Type B pancreatic cell (in vitro differentiated cells): ENCODE measurements at regions not wholly inside any gene's neighbourhood (a gene's known extent, or its start where the extent isn't known, plus 50 kb on each side); places are given as distances from the start of the nearest gene placed in this dataset.

Experiments used
- DNase-seq: peaks from one replicate; pipeline ENCODE4 v3.0.0; 2021; ENCODE audit warnings: mixed read lengths; ENCODE audit not compliant: unreplicated experiment; ENCODE audit errors: extremely low spot score
- H3K27ac Mint-ChIP-seq: 2 replicates; pipeline ENCODE4 v1.8.0; 2021; ENCODE audit warnings: mild to moderate bottlenecking, mixed read lengths
- H3K27me3 Mint-ChIP-seq: 2 replicates; pipeline ENCODE4 v1.8.0; 2021; ENCODE audit warnings: mixed read lengths
- H3K36me3 Mint-ChIP-seq: 2 replicates; pipeline ENCODE4 v1.8.0; 2021; ENCODE audit warnings: mixed read lengths
- H3K4me1 Mint-ChIP-seq: one replicate; pipeline ENCODE4 v1.8.0; 2021; ENCODE audit warnings: mixed read lengths; ENCODE audit not compliant: unreplicated experiment
- H3K4me3 Mint-ChIP-seq: 2 replicates; pipeline ENCODE4 v1.8.0; 2021; ENCODE audit warnings: mild to moderate bottlenecking, mixed read lengths
- H3K9me3 Mint-ChIP-seq: 2 replicates; pipeline ENCODE4 v1.8.0; 2021; ENCODE audit warnings: mixed read lengths
- CTCF ChIP-seq: fragments of 200-600 bp; sonication (generic); conservative IDR thresholded peaks from 2 replicates; pipeline ENCODE4 v1.5.0; 2021; ENCODE audit warnings: antibody characterized with exemption, mild to moderate bottlenecking

- no peak overlapping the region for H3K27ac Mint-ChIP-seq
- TF ChIP-seq CTCF: no peak
- H3K9me3 Mint-ChIP-seq: no peaks in the 10 kb centered on the region
- H3K36me3 Mint-ChIP-seq: no peaks in the 10 kb centered on the region
- DNase-seq: no peak
- H3K27me3 Mint-ChIP-seq: no peaks in the 10 kb centered on the region
- H3K4me3 Mint-ChIP-seq: no peak overlapping the region
- no peaks in the 10 kb centered on the region for H3K4me1 Mint-ChIP-seq
Measured at GRCh38 chr6:164408868-164409267, 900.5 kb downstream of the C6orf118 start.

GRCh38 chr6:164404812-164405488 lies 904.5 kb downstream of the C6orf118 start:
- H3K4me3 Mint-ChIP-seq: no peak overlapping the region
- H3K4me1 Mint-ChIP-seq: no peaks in the 10 kb centered on the region
- no peaks in the 10 kb centered on the region for H3K27me3 Mint-ChIP-seq
- H3K9me3 Mint-ChIP-seq: no peaks in the 10 kb centered on the region
- DNase-seq: no peak
- H3K36me3 Mint-ChIP-seq: no peaks in the 10 kb centered on the region
- no peak overlapping the region for H3K27ac Mint-ChIP-seq
- TF ChIP-seq CTCF: no peak

GRCh38 chr6:164401871-164402270 lies 907.5 kb downstream of the C6orf118 start:
- no peaks in the 10 kb centered on the region for H3K36me3 Mint-ChIP-seq
- no peak overlapping the region for H3K4me3 Mint-ChIP-seq
- TF ChIP-seq CTCF: no peak
- H3K4me1 Mint-ChIP-seq: no peaks in the 10 kb centered on the region
- no peaks in the 10 kb centered on the region for H3K9me3 Mint-ChIP-seq
- H3K27me3 Mint-ChIP-seq: no peaks in the 10 kb centered on the region
- no peak overlapping the region for H3K27ac Mint-ChIP-seq
- DNase-seq: no peak

- H3K36me3 Mint-ChIP-seq: no peaks in the 10 kb centered on the region
- H3K27ac Mint-ChIP-seq: no peak overlapping the region
- no peaks in the 10 kb centered on the region for H3K9me3 Mint-ChIP-seq
- no peaks in the 10 kb centered on the region for H3K4me1 Mint-ChIP-seq
- H3K4me3 Mint-ChIP-seq: no peak overlapping the region
- H3K27me3 Mint-ChIP-seq: no peaks in the 10 kb centered on the region
- no peak for DNase-seq
- no peak for TF ChIP-seq CTCF
Measured at GRCh38 chr6:164398647-164399046, 910.8 kb downstream of the C6orf118 start.

- Mint-ChIP-seq H3K4me3 (no peak overlapping the region), H3K9me3 (no peaks in the 10 kb centered on the region), H3K4me1 (no peaks in the 10 kb centered on the region), H3K36me3 (no peaks in the 10 kb centered on the region), H3K27me3 (no peaks in the 10 kb centered on the region), H3K27ac (no peak overlapping the region)
- DNase-seq: no peak
- TF ChIP-seq CTCF: no peak
Measured at GRCh38 chr6:164396071-164397047, 913.0 kb downstream of the C6orf118 start.
